HG02970 (cell line): ENCODE measurements at regions not wholly inside any gene's neighbourhood (a gene's known extent, or its start where the extent isn't known, plus 50 kb on each side); places are given as distances from the start of the nearest gene placed in this dataset.
"Not testable (repeated sequence)": the region's sequence is repeated elsewhere in the genome, so short reads cannot be mapped to it uniquely, and the experiment has no call there.

Experiments used
- ATAC-seq: cut with Tn5 transposase; IDR thresholded peaks from one replicate; pipeline ENCODE4 v1.9.1; 2021; ENCODE audit warnings: mild to moderate bottlenecking, moderate library complexity, moderate number of reproducible peaks; ENCODE audit not compliant: unreplicated experiment, low FRiP score

- no peak for ATAC-seq
Measured at GRCh38 chr1:60920561-60920960, 161.8 kb upstream of the NFIA start.

GRCh38 chr1:60918867-60919266, 163.5 kb upstream of the NFIA start:
- no peak for ATAC-seq

- ATAC-seq: no peak
Measured at GRCh38 chr1:60916906-60917305, 165.5 kb upstream of the NFIA start.

- ATAC-seq: no peak
Measured at GRCh38 chr1:60916199-60916598, 166.2 kb upstream of the NFIA start.

GRCh38 chr1:60915441-60915840, 166.9 kb upstream of the NFIA start:
- no peak for ATAC-seq

- no peak for ATAC-seq
Measured at GRCh38 chr1:60914982-60915381, 167.4 kb upstream of the NFIA start.

GRCh38 chr1:60913708-60914107, 168.7 kb upstream of the NFIA start:
- ATAC-seq: not testable (repeated sequence)

- ATAC-seq: no peak
Measured at GRCh38 chr1:60913039-60913438, 169.3 kb upstream of the NFIA start.

GRCh38 chr1:60911966-60912697, 170.2 kb upstream of the NFIA start:
- no peak for ATAC-seq

GRCh38 chr1:60908159-60908558, 174.2 kb upstream of the NFIA start:
- ATAC-seq: no peak

- ATAC-seq: no peak
Measured at GRCh38 chr1:60906526-60906925, 175.8 kb upstream of the NFIA start.

GRCh38 chr1:60906039-60906438, 176.3 kb upstream of the NFIA start:
- no peak for ATAC-seq

GRCh38 chr1:60904099-60904851, 178.1 kb upstream of the NFIA start:
- no peak for ATAC-seq

GRCh38 chr1:60903591-60903990, 178.8 kb upstream of the NFIA start:
- ATAC-seq: no peak

- no peak for ATAC-seq
Measured at GRCh38 chr1:60899464-60899863, 182.9 kb upstream of the NFIA start.

GRCh38 chr1:60898987-60899386, 183.4 kb upstream of the NFIA start:
- ATAC-seq: no peak

- no peak for ATAC-seq
Measured at GRCh38 chr1:60898413-60898812, 183.9 kb upstream of the NFIA start.

- ATAC-seq: no peak
Measured at GRCh38 chr1:60896701-60897363, 185.5 kb upstream of the NFIA start.

GRCh38 chr1:60895701-60896100, 186.7 kb upstream of the NFIA start:
- ATAC-seq: no peak

GRCh38 chr1:60895252-60895651, 187.1 kb upstream of the NFIA start:
- no peak for ATAC-seq

GRCh38 chr1:60894741-60895140, 187.6 kb upstream of the NFIA start:
- no peak for ATAC-seq
